Suprapubic skin (tissue), 4 donors: ENCODE measurements at regions not wholly inside any gene's neighbourhood (a gene's known extent, or its start where the extent isn't known, plus 50 kb on each side); places are given as distances from the start of the nearest gene placed in this dataset.

Experiments
- DNase-seq, 2 donors: peaks; one replicate each; pipeline ENCODE4 v3.0.0-alpha.2; 2019; ENCODE audit warnings: low spot score in 2 of 2
- H3K27ac ChIP-seq: fragments of 200-600 bp; sonication (generic); one replicate; pipeline ENCODE4 v1.5.1; 2019
- H3K27me3 ChIP-seq: fragments of 200-600 bp; sonication (generic); one replicate; pipeline ENCODE4 v1.5.1; 2019
- H3K36me3 ChIP-seq: fragments of 200-600 bp; sonication (generic); one replicate; pipeline ENCODE4 v1.5.1; 2019
- H3K4me1 ChIP-seq: fragments of 200-600 bp; sonication (generic); one replicate; pipeline ENCODE4 v1.5.1; 2019
- H3K4me3 ChIP-seq: fragments of 200-600 bp; sonication (generic); one replicate; pipeline ENCODE4 v1.5.1; 2019; ENCODE audit warnings: mild to moderate bottlenecking
- H3K9me3 ChIP-seq: fragments of 200-600 bp; sonication (generic); one replicate; pipeline ENCODE4 v1.5.1; 2019
- EP300 ChIP-seq: sonication (generic); formaldehyde crosslinking; IDR thresholded peaks from one replicate; pipeline ENCODE4 v1.6.1; 2017; ENCODE audit warnings: antibody characterized with exemption
- POLR2A ChIP-seq, 2 donors: fragments of 450-650 bp; IDR thresholded peaks; one replicate each; pipeline ENCODE4 v1.6.1; 2017; ENCODE audit warnings: antibody characterized with exemption in 2 of 2, mild to moderate bottlenecking in 2 of 2, moderate library complexity in 2 of 2
- POLR2AphosphoS5 ChIP-seq, 3 donors: sonication (generic); formaldehyde crosslinking; IDR thresholded peaks; one replicate each; pipeline ENCODE4 v1.6.1; 2017; ENCODE audit warnings: antibody characterized with exemption in 3 of 3
- WGBS: methylation state at CpG from one replicate; pipeline ENCODE4 v1.1.5; 2018; 5-methylcytosine and 5-hydroxymethylcytosine counted together
- TF ChIP-seq, protein P1 (sequence below), 2 donors: fragments of 200-600 bp in 1 of 2; fragments of 450-650 bp in 1 of 2; sonication (generic) in 1 of 2; IDR thresholded peaks; one replicate each; pipeline ENCODE4 v1.5.1; 2016 to 2019; ENCODE audit warnings: antibody characterized with exemption in 2 of 2, mild to moderate bottlenecking in 1 of 2, moderate library complexity in 1 of 2

DNA sequence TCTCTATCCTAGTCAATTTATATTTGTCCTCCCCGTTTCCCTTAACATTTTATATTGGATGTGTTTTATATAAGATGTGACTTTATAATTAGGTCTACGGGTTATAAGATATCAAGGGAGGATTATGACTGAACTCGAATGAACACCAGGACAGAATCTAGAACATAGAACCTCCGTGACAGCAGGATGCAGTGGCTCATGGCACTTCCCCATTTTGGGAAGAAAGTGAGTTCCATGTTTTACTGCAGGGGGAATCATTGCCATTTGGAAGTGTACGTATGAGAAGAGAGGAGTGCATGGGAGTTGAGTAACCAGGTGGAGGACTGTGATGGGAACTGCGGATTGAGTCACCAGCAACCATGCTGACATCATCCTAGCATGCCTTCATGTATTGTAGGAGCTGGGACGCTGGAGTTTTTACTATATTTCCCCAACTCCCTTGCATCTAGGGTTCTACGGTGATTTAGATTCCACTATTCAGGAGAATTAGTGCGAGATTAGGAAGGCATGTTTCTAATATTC lies 56.1 kb upstream of the FOXC1 start:
- H3K36me3 ChIP-seq = no peaks in the 10 kb centered on the region
- H3K4me1 ChIP-seq = peaks cover 14% of the 10 kb centered on the region
- no peaks in the 10 kb centered on the region for H3K27me3 ChIP-seq
- H3K4me3 ChIP-seq = peak overlapping the region; percentile 57
- DNase-seq = no peak
- TF ChIP-seq EP300 = no peak
- TF ChIP-seq, protein P1, sequence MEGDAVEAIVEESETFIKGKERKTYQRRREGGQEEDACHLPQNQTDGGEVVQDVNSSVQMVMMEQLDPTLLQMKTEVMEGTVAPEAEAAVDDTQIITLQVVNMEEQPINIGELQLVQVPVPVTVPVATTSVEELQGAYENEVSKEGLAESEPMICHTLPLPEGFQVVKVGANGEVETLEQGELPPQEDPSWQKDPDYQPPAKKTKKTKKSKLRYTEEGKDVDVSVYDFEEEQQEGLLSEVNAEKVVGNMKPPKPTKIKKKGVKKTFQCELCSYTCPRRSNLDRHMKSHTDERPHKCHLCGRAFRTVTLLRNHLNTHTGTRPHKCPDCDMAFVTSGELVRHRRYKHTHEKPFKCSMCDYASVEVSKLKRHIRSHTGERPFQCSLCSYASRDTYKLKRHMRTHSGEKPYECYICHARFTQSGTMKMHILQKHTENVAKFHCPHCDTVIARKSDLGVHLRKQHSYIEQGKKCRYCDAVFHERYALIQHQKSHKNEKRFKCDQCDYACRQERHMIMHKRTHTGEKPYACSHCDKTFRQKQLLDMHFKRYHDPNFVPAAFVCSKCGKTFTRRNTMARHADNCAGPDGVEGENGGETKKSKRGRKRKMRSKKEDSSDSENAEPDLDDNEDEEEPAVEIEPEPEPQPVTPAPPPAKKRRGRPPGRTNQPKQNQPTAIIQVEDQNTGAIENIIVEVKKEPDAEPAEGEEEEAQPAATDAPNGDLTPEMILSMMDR (IDR thresholded peaks at IDR 0.05) = no peak
- no peak for TF ChIP-seq POLR2AphosphoS5 (IDR thresholded peaks at IDR 0.05)
- TF ChIP-seq POLR2A (IDR thresholded peaks at IDR 0.05) = no peak
- 90% methylated on average over 9 of the region's 9 CpGs for WGBS
- H3K9me3 ChIP-seq = no peaks in the 10 kb centered on the region
- peak overlapping the region; percentile 74 for H3K27ac ChIP-seq

GRCh38 chr6:1554141-1554475 lies 55.6 kb upstream of the FOXC1 start:
- no peaks in the 10 kb centered on the region for H3K36me3 ChIP-seq
- H3K9me3 ChIP-seq = no peaks in the 10 kb centered on the region
- peak overlapping the region; percentile 57 for H3K4me3 ChIP-seq
- peak overlapping the region; percentile 74 for H3K27ac ChIP-seq
- TF ChIP-seq, protein P1 (IDR thresholded peaks at IDR 0.05) = no peak
- no peak for TF ChIP-seq EP300
- no peak for TF ChIP-seq POLR2AphosphoS5 (IDR thresholded peaks at IDR 0.05)
- no peak for TF ChIP-seq POLR2A (IDR thresholded peaks at IDR 0.05)
- peaks cover 14% of the 10 kb centered on the region for H3K4me1 ChIP-seq
- 61% methylated on average over 8 of the region's 8 CpGs for WGBS
- no peak for DNase-seq
- H3K27me3 ChIP-seq = no peaks in the 10 kb centered on the region

GRCh38 chr6:1554476-1555310 lies 55.0 kb upstream of the FOXC1 start:
- DNase-seq = peak in 1 of 2 donors; percentile 79
- peak overlapping the region; percentile 74 for H3K27ac ChIP-seq
- H3K9me3 ChIP-seq = no peaks in the 10 kb centered on the region
- TF ChIP-seq POLR2A (IDR thresholded peaks at IDR 0.05) (no peak), POLR2AphosphoS5 (IDR thresholded peaks at IDR 0.05) (no peak), EP300 (no peak)
- TF ChIP-seq, protein P1 (IDR thresholded peaks at IDR 0.05) = peak in 1 of 2 donors; percentile 84
- H3K27me3 ChIP-seq = no peaks in the 10 kb centered on the region
- peak overlapping the region; percentile 57 for H3K4me3 ChIP-seq
- peaks cover 14% of the 10 kb centered on the region for H3K4me1 ChIP-seq
- WGBS = 19% methylated on average over 35 of the region's 46 CpGs
- H3K36me3 ChIP-seq = no peaks in the 10 kb centered on the region

- Histone ChIP-seq H3K36me3 (no peaks in the 10 kb centered on the region), H3K9me3 (no peaks in the 10 kb centered on the region), H3K4me1 (peaks cover 10% of the 10 kb centered on the region), H3K4me3 (no peak overlapping the region), H3K27ac (no peak overlapping the region), H3K27me3 (no peaks in the 10 kb centered on the region)
- WGBS = 75% methylated on average over 11 of the region's 11 CpGs
- TF ChIP-seq EP300 (no peak), POLR2A (IDR thresholded peaks at IDR 0.05) (no peak), POLR2AphosphoS5 (IDR thresholded peaks at IDR 0.05) (no peak)
- TF ChIP-seq, protein P1 (IDR thresholded peaks at IDR 0.05) = no peak
- DNase-seq = no peak
Measured at GRCh38 chr6:1558388-1558787, 51.3 kb upstream of the FOXC1 start.
